Skeletal muscle cell (primary cell): ENCODE measurements at regions not wholly inside any gene's neighbourhood (a gene's known extent, or its start where the extent isn't known, plus 50 kb on each side); places are given as distances from the start of the nearest gene placed in this dataset.
A peak's percentile ranks its signal among the peaks of the same experiment; 100 is the strongest.
"Not testable (repeated sequence)": the region's sequence is repeated elsewhere in the genome, so short reads cannot be mapped to it uniquely, and the experiment has no call there.

Experiments used
- DNase-seq: peaks from one replicate; pipeline ENCODE4 v3.0.0-alpha.2; 2010; ENCODE audit warnings: low read depth
- H3K4me3 ChIP-seq: 2 replicates; pipeline ENCODE4 v1.5.1; 2011; ENCODE audit warnings: low read depth, mild to moderate bottlenecking, control low read depth, low read length, moderate library complexity

DNA sequence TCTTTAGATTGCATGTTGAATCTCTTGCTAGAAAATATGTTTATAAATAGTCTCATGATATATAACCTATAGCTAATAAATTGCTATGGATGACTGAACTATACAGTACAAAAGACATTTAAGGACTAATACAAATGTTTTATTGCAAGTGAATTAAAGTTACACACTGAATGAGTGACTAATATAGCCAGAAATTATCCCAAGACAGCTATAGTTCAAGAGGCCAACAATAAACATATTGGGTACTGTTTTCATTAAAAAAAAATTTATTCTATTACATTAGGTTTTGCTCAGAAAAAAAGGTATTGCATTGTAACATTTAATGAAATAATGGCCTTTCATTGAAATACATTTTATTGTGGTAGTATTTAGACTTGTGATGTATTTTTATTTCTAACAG lies 819.1 kb downstream of the TRIML1 start:
- DNase-seq: no peak
- H3K4me3 ChIP-seq: no peak overlapping the region

- H3K4me3 ChIP-seq: no peak overlapping the region
- no peak for DNase-seq
These were observed 820.2 kb downstream of the TRIML1 start for GRCh38 chr4:188959424-188959823.

GRCh38 chr4:188960411-188961093 lies 821.3 kb downstream of the TRIML1 start:
- DNase-seq: peak; percentile 37
- H3K4me3 ChIP-seq: no peak overlapping the region

DNA sequence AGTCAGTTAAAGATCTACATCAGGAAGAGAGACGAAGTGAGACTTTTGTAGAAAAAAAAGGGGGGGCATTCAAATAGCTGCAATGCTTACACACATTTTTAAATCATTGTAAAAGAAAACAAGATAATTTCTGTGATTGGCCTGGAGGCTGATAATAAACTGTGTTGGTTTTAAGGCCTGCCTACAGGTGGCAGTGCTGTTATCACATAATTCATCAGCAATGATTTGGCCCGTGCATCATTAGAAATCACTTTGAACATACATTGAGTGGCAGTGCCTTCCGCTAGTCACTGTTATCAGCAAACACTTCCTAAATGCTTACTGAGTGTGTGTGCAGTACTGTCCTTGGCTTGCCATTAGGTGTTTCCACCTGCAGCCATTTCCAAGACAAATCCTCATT lies 831.9 kb downstream of the TRIML1 start:
- no peak overlapping the region for H3K4me3 ChIP-seq
- no peak for DNase-seq

DNA sequence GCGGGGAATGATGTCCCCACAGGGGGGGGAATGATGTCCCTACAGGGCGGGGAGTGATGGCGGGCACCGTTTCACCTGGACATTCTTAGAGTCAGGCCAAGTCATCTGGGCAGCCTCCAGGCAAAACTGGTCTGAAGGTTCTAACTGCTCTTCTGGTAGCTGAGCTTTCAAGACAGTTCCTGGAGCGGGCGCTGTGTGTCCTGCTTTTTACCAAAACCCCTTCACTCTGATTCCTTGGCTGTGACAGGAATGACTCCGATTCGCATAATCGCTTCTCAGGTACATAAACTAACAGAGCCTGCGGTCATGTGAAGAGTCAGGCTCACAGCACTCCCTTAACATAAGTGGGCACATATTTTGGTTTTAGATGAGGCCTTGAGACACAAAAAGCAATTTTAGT lies 836.0 kb downstream of the TRIML1 start:
- no peak for DNase-seq
- no peak overlapping the region for H3K4me3 ChIP-seq

DNA sequence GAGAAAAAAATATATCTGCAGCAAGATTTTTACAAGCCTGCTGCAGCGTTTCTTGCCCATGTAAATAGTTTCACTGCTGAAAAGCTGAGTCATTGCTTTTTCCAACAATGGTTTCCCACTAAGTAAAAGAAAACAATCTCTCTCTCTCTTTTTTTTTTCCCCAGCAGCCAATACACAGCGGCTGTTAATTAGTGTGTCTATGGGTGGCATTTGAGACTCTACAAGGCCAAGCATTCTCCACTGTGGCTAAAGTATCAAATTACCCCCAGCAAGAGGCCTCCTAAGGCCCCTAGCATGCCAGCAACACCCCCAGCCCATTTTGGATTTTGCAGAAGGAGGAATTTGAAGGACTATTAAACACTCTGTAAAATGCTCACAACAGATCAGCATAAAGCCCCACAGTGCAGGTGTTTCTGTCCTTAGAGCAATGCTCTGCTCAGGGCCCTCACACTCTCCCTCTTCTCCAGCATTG lies 837.4 kb downstream of the TRIML1 start:
- DNase-seq: peak; percentile 37
- H3K4me3 ChIP-seq: no peak overlapping the region

DNA sequence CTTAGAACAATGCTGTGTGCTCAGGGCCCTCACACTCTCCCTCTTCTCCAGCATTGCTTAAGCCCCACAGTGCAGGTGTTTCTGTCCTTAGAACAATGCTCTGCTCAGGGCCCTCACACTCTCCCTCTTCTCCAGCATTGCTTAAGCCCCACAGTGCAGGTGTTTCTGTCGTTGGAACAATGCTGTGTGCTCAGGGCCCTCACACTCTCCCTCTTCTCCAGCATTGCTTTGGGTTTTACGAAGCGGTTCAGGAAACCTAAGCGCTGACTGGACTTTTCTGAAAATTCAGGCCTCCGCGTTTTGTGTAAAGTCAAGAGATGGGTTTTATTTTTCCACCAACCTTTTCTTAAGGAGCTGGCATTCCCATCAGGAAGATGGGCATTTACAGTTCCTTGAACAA lies 838.0 kb downstream of the TRIML1 start:
- not testable (repeated sequence) for DNase-seq, H3K4me3 ChIP-seq

DNA sequence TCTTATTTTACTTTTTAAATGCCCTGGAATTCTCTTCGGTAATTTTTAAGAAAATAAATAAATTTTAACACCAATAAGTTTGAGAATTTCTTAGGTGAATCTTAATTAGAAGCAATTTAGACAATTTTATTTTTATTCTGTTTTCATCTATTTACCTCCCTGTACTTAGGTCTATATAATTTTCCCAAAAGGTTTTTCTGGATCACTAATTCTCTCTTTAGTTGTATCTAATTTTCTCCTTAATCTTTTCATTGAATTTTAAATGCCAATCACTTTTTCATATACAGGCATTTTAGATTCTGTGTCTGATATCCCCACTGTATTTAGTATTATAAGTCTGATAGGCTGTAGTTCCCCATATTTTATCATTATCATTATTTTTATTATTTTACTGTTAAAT lies 845.3 kb downstream of the TRIML1 start:
- no peak for DNase-seq
- H3K4me3 ChIP-seq: no peak overlapping the region

DNA sequence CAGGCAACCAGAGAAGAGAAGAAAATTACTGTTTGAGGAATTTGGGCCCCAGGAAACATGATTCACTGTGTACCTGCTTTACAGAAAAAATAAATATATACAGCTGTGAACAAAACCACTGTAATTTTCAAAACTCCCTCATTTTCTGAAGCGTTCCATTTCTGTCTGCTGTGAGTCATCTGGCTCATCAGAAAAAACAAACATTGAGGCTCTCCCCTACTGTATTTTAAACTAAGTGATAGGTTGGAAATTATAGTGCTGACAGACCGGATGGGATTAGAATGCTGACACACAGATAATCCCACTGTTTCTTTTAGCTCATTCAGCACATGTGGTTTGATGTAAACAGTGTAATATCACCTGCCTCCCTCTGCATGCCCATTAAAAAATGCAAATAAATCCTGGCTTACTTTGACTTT lies 847.0 kb downstream of the TRIML1 start:
- no peak overlapping the region for H3K4me3 ChIP-seq
- DNase-seq: peak; percentile 47

DNA sequence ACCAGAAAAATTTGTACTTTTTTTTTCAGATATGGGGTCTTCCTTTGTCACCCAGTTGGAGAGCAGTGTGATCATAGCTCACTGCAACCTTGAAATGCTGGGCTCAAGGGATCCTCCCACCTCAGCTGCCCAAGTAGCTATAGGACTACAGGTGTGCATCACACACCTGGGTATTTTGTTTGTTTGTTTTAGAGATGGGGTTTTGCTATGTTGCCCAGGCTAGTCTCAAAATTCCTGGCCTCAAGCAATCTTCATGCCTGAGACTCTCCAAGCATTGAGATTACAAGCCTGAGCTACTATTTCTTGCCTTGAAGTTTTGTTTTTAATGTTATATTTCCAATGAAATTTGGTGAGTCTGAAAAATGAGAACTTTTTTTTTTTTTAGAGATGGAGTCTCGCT lies 847.8 kb downstream of the TRIML1 start:
- H3K4me3 ChIP-seq: no peak overlapping the region
- DNase-seq: no peak

GRCh38 chr4:188988131-188988530 lies 848.9 kb downstream of the TRIML1 start:
- DNase-seq: no peak
- H3K4me3 ChIP-seq: no peak overlapping the region

DNA sequence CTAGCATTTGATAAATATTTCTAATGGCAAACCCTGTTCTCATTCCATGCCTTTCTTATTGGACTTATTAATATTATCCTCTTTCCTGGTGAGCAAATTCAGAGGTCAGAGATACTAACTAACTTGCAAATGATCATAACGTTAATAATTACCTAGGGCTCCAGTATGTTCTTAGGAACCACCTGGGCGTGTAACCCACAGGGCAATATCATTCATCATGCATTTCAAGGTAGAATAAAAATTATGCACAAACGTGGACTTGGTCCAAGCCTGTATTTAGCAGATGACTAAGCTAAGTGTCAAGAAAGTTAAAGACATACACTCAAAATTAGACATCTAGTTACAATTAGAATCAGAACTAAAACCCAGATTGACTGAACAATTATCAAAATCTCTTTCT lies 850.1 kb downstream of the TRIML1 start:
- H3K4me3 ChIP-seq: no peak overlapping the region
- no peak for DNase-seq

GRCh38 chr4:188992706-188993105 lies 853.5 kb downstream of the TRIML1 start:
- DNase-seq: no peak
- no peak overlapping the region for H3K4me3 ChIP-seq

GRCh38 chr4:188993871-188994270 lies 854.6 kb downstream of the TRIML1 start:
- DNase-seq: no peak
- H3K4me3 ChIP-seq: no peak overlapping the region

GRCh38 chr4:189001283-189001970 lies 862.2 kb downstream of the TRIML1 start:
- no peak for DNase-seq
- no peak overlapping the region for H3K4me3 ChIP-seq

GRCh38 chr4:189001971-189002450 lies 862.8 kb downstream of the TRIML1 start:
- DNase-seq: no peak
- H3K4me3 ChIP-seq: no peak overlapping the region

GRCh38 chr4:189002475-189002874 lies 863.2 kb downstream of the TRIML1 start:
- H3K4me3 ChIP-seq: no peak overlapping the region
- DNase-seq: no peak

GRCh38 chr4:189010452-189011217 lies 871.4 kb downstream of the TRIML1 start:
- peak; percentile 12 for DNase-seq
- H3K4me3 ChIP-seq: not testable (repeated sequence)

GRCh38 chr4:189021831-189022230 lies 882.6 kb downstream of the TRIML1 start:
- peak; percentile 14 for DNase-seq
- no peak overlapping the region for H3K4me3 ChIP-seq

- peak; percentile 18 for DNase-seq
- no peak overlapping the region for H3K4me3 ChIP-seq
These were observed 883.3 kb downstream of the TRIML1 start for GRCh38 chr4:189022440-189023035.
